GF-D8 (cell line): ENCODE measurements at regions not wholly inside any gene's neighbourhood (a gene's known extent, or its start where the extent isn't known, plus 50 kb on each side); places are given as distances from the start of the nearest gene placed in this dataset.

ENCODE experiments used
- DNase-seq: peaks from one replicate; lab custom pipeline; 2025; lab: John Stamatoyannopoulos, UW

DNA sequence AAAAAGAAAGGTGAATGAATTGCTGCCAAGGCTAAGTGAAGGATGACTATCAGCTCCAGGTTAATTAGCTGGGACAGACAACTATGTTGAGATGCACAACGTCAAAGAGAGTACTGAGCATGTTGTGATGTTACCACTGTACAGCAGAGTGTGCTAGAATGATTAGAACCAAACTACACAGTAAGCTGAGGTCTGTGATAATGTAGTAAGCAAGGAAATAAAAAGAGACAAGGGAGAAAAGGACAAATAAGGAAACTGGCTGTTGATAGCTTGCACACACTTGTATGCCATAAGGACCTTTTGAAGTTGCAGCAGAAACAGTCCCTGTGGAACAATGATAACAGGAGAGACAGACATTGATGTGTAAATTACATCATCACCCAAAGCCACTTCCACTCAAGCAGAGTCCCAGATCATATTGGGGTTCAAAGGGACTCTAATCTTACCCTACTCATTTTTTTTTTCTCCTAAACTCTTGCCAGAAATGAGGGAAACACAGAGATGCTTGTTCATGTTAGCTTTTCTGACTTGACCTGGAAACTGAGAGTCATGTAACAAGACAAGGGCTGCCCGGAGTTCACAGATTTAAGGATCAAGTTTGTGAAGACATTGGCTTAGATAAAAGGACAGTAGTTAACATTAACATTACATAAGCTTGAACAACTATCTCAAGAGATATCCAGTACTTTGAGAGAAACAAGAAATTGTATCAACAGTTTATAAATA lies 189.9 kb downstream of the CENPW start:
- DNase-seq: no peak

DNA sequence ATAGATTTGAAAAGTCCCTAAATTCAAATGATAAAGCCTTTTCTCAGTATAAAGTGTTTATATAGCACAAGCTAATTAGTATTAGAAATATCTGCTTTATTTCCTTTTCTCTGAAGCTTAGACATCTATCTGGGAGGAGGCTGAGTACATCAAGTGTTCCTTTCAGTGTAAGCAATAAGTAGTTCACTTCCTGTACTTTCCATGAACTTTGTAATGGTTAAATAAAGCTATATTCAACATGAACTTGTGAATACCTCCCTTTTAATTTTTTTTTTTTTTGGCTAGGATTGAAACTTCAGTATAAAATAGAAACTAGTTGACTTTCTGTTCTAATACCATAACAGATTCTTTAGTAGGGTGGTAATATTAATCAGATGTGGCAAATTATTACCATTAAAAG lies 190.9 kb downstream of the CENPW start:
- DNase-seq: no peak

DNA sequence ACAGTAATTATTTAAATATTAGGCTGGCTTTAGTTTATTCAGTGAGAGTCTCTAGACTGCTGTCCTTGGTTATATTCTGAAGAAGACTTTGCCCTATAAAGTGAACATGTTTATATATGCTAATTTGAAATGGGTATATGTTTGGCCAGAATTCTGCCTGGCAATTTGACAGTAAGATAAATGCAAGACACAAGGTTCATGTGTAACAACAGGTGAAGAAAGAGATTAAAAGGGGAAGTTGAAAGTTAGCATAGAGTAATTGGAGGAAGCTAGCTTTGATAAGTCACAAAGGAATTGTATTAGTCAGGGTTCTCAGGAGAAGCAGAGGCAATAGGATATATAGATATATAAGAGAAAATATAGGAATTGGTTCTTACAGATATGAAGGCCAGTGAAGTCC lies 191.4 kb downstream of the CENPW start:
- DNase-seq: no peak

DNA sequence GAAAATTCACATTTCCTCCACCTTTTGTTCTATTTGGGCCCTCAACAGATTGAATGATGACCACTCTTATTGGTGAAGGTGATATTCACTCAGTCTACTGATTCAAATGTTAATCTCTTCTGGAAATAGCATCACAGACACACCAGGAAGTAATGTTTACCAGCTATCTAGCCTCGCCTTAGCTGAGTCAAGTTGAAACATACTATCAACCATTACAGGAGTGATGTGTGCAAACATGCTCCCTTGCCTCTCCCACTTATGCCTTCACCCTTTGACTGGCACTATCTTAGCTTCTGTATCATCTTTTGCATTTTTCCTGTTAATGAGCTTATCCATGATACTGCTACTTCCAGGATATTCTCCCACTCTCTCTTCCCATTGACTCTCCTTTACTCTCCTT lies 191.9 kb downstream of the CENPW start:
- no peak for DNase-seq

DNA sequence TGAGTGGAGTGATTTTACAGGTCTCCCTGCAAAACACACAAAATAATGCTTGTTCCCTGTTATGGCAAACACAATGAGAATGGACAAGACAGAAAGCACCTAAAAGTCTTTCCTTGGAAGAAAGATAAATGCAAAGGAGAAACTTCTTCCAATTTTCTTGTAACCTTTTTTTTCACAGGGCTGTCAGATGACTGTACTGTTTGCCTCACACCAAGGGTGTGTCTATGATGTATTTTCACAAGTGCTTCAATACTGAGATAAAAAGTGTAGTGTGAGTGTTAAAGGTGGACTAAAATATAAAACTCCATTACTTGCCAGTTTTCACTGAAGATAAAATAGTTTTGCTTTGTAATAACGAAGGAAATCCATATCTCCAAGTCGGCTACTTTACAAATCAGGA lies 194.5 kb downstream of the CENPW start:
- no peak for DNase-seq

DNA sequence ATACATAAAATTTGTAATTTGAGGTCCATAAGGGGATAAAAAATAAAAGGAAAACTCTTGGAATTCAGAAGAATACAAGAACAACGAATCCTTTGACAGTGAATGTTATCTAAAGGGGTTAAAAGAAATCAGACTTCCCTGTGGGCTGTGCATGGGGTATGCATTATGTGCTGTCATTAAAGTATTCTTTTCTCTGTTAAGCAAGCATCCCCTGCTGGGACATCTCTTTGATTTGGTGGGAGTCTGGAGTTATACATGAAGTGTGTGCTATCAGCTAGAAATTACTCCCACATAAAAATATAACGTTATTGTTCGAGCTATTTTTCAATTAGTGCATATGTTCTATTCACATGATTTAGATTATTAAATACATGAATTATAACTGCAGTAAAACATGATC lies 195.2 kb downstream of the CENPW start:
- DNase-seq: no peak

GRCh38 chr6:126535595-126535994 lies 195.7 kb downstream of the CENPW start:
- DNase-seq: no peak

GRCh38 chr6:126537061-126537816 lies 197.3 kb downstream of the CENPW start:
- no peak for DNase-seq

DNA sequence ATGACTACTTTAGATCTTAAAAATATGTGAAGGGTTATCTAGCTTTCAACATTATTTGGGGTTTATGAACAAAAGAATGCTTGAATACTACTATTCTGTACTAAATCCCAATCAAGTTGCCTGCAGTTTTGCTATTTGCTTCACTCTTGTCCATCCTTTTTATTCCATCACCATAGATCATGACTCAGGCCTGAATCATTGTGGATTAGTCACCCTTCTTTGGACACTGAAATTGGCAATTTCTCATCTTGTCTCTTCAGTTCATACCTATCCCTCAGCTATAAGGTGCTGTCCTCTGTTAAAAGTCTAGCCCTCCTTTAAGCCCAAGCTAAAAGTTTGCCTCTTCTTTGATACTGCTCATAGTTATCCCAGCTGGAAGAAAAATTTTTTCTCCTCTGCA lies 199.1 kb downstream of the CENPW start:
- DNase-seq: no peak

DNA sequence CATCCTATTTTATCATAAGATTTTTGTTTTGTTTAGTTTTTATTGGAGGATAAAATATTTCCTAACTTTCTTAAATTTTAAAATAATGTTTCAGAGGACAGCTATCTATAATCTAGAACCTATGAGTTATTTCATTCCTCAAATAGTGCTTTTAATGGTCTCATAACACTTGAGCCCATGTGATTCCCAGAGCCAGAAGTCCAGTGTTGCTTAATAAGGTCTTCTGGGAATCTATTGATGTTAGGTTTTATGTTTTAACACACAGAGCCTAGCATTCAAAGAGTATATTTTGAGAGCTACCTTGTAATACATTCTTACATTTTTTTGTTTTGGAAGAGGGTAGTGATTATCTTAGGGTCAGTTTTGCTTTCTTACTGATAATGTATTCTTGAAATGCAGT lies 200.2 kb downstream of the CENPW start:
- DNase-seq: no peak

GRCh38 chr6:126541806-126542491 lies 202.0 kb downstream of the CENPW start:
- DNase-seq: no peak

- DNase-seq: no peak
Observed at GRCh38 chr6:126546541-126547120, 206.7 kb downstream of the CENPW start.

DNA sequence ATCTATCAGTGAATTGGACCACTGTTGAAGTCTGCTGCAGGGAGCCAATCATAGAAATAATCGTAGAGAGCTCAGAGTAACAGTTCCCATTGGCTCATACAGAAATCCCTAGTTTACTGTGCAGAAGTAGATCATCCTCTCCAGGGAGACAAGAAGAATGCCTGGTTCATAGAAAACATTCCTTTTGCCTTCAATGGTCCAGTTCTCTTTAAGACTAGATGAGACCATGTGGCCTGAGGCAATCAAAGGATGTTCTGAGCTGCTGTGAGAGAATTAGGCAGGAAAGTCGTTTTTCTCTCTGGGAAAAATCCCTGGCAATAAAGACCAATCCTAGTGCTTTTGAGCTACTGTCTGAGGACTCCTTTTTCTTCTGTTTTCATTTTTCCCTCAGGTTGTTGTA lies 208.4 kb downstream of the CENPW start:
- no peak for DNase-seq

- DNase-seq: no peak
Observed at GRCh38 chr6:126550323-126550722, 210.4 kb downstream of the CENPW start.

DNA sequence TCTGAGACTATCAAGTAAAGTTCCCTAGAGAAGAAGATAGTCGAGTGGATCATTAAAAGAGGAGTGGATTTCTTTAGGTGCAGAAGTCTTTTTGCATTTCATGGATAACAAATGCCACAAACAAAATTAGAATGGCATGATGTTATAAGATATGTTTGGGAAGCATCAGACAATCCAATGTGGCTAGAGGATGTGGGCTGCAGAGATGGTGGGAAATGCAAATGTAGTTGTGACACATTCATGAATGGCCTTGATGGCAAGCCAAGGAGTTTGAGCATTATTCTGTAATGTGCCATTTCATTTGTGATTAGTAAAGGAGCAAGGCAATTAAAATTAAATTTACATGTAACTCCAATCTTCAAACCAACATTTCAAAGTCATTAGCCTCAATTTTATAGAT lies 211.9 kb downstream of the CENPW start:
- DNase-seq: no peak

- no peak for DNase-seq
Observed at GRCh38 chr6:126553854-126554253, 213.9 kb downstream of the CENPW start.

- no peak for DNase-seq
Observed at GRCh38 chr6:126570507-126570906, 230.6 kb downstream of the CENPW start.

DNA sequence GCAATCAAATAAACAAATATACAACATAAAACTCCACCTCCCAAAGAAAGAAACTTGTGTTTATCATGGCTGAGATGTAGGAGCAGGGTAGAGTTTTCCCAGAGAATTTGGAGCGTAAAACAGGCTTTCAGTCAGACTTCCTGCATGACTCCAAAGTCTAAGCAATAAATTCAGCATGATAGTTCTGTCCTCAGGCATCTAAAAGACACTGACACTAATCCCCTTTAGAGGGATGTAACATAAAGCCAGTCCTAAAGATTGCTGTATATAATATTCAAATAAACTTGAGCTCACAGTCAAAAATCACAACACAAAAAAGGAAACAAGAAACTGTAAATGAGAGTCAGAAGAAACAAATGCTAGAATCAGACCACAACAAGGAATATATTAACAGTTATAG lies 234.4 kb downstream of the CENPW start:
- DNase-seq: no peak

DNA sequence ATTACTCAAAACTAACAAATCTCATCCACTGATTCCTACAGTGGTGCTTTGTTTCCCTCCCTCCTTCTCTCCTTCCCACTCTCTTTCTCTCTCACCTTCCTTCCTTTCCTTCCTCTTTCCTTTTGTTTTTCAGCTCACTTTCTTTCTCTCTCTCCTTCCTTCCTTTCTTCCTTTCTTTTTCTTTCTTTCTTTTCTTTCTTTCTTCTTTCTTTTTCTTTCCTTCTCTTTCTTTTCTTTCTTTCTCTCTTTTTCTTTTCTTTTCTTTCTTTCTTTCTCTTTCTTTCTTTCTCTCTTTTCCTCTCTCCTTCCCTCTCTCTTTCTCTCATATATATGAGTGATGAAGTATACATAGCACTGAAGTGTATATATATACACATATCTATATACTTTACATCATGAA lies 241.4 kb downstream of the CENPW start:
- no peak for DNase-seq

GRCh38 chr6:126600258-126600916 lies 260.5 kb downstream of the CENPW start:
- no peak for DNase-seq

DNA sequence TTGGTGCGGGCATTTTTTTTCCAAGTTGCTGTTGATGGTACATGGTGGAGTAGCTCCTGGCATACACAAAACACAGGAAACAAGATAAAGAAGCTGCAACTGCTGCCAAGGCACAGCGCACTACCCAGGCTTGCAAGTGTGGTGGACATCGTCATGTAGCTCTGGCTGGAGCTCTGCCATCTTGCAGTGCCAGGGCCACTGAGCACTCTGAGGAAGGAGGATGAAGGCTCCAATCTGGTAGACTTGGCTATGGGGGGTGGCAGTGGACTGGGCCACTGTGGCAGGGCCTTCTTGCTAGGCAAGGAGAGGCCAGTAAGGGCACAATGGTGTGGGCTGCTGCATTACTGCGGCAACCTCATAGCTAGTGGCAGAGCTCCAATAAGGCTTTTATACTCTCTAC lies 263.5 kb downstream of the CENPW start:
- DNase-seq: no peak

GRCh38 chr6:126605089-126605488 lies 265.2 kb downstream of the CENPW start:
- no peak for DNase-seq
